Muscle of back (tissue), 3 donors: ENCODE measurements at regions not wholly inside any gene's neighbourhood (a gene's known extent, or its start where the extent isn't known, plus 50 kb on each side); places are given as distances from the start of the nearest gene placed in this dataset.
"Not testable (repeated sequence)": the region's sequence is repeated elsewhere in the genome, so short reads cannot be mapped to it uniquely, and the experiment has no call there.

ENCODE experiments used
- DNase-seq, 3 donors: peaks; one replicate each; pipeline versions ENCODE4 v3.0.0 to v3.0.0-alpha.2; 2013

- DNase-seq = no peak
These were observed 112.4 kb upstream of the IRX2 start for GRCh38 chr5:2863675-2864433.

- DNase-seq = no peak
These were observed 111.7 kb upstream of the IRX2 start for GRCh38 chr5:2863133-2863532.

- DNase-seq = not testable (repeated sequence)
These were observed 110.7 kb upstream of the IRX2 start for GRCh38 chr5:2862176-2862575.

GRCh38 chr5:2861605-2862004, 110.1 kb upstream of the IRX2 start:
- peak in 1 of 3 donors; percentile 1 for DNase-seq

GRCh38 chr5:2860101-2860500, 108.6 kb upstream of the IRX2 start:
- no peak for DNase-seq

- DNase-seq = no peak
These were observed 106.4 kb upstream of the IRX2 start for GRCh38 chr5:2857837-2858236.

GRCh38 chr5:2856206-2856605, 104.7 kb upstream of the IRX2 start:
- DNase-seq = no peak

- no peak for DNase-seq
These were observed 101.0 kb upstream of the IRX2 start for GRCh38 chr5:2852446-2852845.

- no peak for DNase-seq
These were observed 100.4 kb upstream of the IRX2 start for GRCh38 chr5:2851895-2852294.

GRCh38 chr5:2849429-2849828, 98.0 kb upstream of the IRX2 start:
- DNase-seq = no peak

GRCh38 chr5:2848619-2849018, 97.1 kb upstream of the IRX2 start:
- DNase-seq = no peak

- no peak for DNase-seq
These were observed 96.1 kb upstream of the IRX2 start for GRCh38 chr5:2847608-2848007.

GRCh38 chr5:2841208-2841607, 89.7 kb upstream of the IRX2 start:
- DNase-seq = no peak

- peak in 2 of 3 donors; percentile 7 to 13 for DNase-seq
These were observed 89.0 kb upstream of the IRX2 start for GRCh38 chr5:2840372-2840915.

GRCh38 chr5:2836133-2836532, 84.7 kb upstream of the IRX2 start:
- DNase-seq = no peak

GRCh38 chr5:2833556-2833955, 82.1 kb upstream of the IRX2 start:
- no peak for DNase-seq

- no peak for DNase-seq
These were observed 80.9 kb upstream of the IRX2 start for GRCh38 chr5:2832394-2832793.

- DNase-seq = no peak
These were observed 77.8 kb upstream of the IRX2 start for GRCh38 chr5:2829239-2829638.

GRCh38 chr5:2818936-2819335, 67.5 kb upstream of the IRX2 start:
- no peak for DNase-seq

- no peak for DNase-seq
These were observed 65.6 kb upstream of the IRX2 start for GRCh38 chr5:2817031-2817603.

GRCh38 chr5:2813678-2814077, 62.2 kb upstream of the IRX2 start:
- no peak for DNase-seq

GRCh38 chr5:2810644-2811043, 59.2 kb upstream of the IRX2 start:
- no peak for DNase-seq

GRCh38 chr5:2807244-2807643, 55.8 kb upstream of the IRX2 start:
- not testable (repeated sequence) for DNase-seq

- DNase-seq = no peak
These were observed 54.7 kb upstream of the IRX2 start for GRCh38 chr5:2806176-2806575.
